HepG2 (cell line): ENCODE measurements at regions not wholly inside any gene's neighbourhood (a gene's known extent, or its start where the extent isn't known, plus 50 kb on each side); places are given as distances from the start of the nearest gene placed in this dataset.

Experiments used
- ATAC-seq: fragments of 200-7000 bp; cut with Tn5 transposase; 3 replicates; pipeline ENCODE4 v1.9.1; 2020; ENCODE audit warnings: mild to moderate bottlenecking, moderate library complexity
- BruUV-seq: library from RNA; stranded (reverse); fragments of 400-500 nt; replicated peaks from 2 replicates; lab custom pipeline; 2021; lab: Mats Ljungman, UMichigan
- CTCF ChIA-PET: fragments of 300-600 bp; formaldehyde crosslinking; extraction: SDS; loops from one replicate; lab custom pipeline; 2021; ENCODE audit warnings: low total read pairs, inconsistent platforms, low intra/inter-chr PET ratio; lab: Yijun Ruan, JAX
- POLR2A ChIA-PET: fragments of 350-600 bp; sonication (Branson Sonifier 250); formaldehyde crosslinking; loops from one replicate; lab custom pipeline; 2020; ENCODE audit warnings: antibody characterized with exemption, inconsistent platforms; lab: Yijun Ruan, JAX
- DNase-seq: peaks from one replicate; pipeline ENCODE4 v3.0.0-alpha.2; 2015; ENCODE audit warnings: low spot score
- FAIRE-seq: peaks from 3 replicates; lab custom pipeline; 2011; peaks lifted over from hg19 to GRCh38; lab: Jason Lieb, UNC
- H2AFZ ChIP-seq: one replicate; pipeline ENCODE4 v1.6.1; 2011; ENCODE audit warnings: low read length, inconsistent platforms
- H3K27ac ChIP-seq: fragments of 300-600 bp; 3 replicates; pipeline ENCODE4 v1.8.0; 2011; ENCODE audit warnings: mixed run types, mild to moderate bottlenecking, mixed read lengths, low read length, inconsistent platforms; ENCODE audit not compliant: insufficient read depth; ENCODE audit errors: extremely low read length
- H3K27me3 ChIP-seq, 2 experiments: fragments of 200-600 bp in 1 of 2; 2 replicates in 1 of 2; 3 replicates in 1 of 2; pipeline versions ENCODE4 v1.6.0 to v1.8.0; 2011; ENCODE audit warnings: low read length in 2 of 2, mild to moderate bottlenecking in 2 of 2, moderate library complexity in 2 of 2, inconsistent platforms in 1 of 2; ENCODE audit not compliant: insufficient read depth in 2 of 2, control insufficient read depth in 1 of 2
- H3K36me3 ChIP-seq, 2 experiments: fragments of 200-600 bp in 1 of 2; replicated peaks in 1 of 2; 2 replicates in 1 of 2; 3 replicates in 1 of 2; pipeline versions ENCODE4 v1.5.1 to v1.8.0; 2011; ENCODE audit warnings: low read length in 2 of 2, inconsistent platforms in 1 of 2; ENCODE audit not compliant: insufficient read depth in 2 of 2, control insufficient read depth in 1 of 2
- H3K4me1 ChIP-seq: 2 replicates; pipeline ENCODE4 v1.5.1; 2012; ENCODE audit warnings: low read length, inconsistent platforms; ENCODE audit not compliant: insufficient read depth
- H3K4me2 ChIP-seq: 2 replicates; pipeline ENCODE4 v1.6.0; 2011; ENCODE audit warnings: low read depth, low read length, inconsistent platforms
- H3K4me3 ChIP-seq, 3 experiments: fragments of 200-600 bp in 1 of 3; sonication (generic), shearing (Covaris generic) in 1 of 3; replicated peaks in 1 of 3; 2 replicates each; pipeline ENCODE4 v1.5.1; 2011 to 2016; ENCODE audit warnings: low read length in 3 of 3, inconsistent platforms in 2 of 3, low read depth in 2 of 3, mild to moderate bottlenecking in 2 of 3, control low read depth in 1 of 3, mixed read lengths in 1 of 3; ENCODE audit not compliant: insufficient read depth in 1 of 3
- H3K79me2 ChIP-seq: one replicate; pipeline ENCODE4 v1.6.1; 2011; ENCODE audit warnings: low read length, inconsistent platforms; ENCODE audit not compliant: insufficient read depth
- H3K9ac ChIP-seq: 2 replicates; pipeline ENCODE4 v1.6.0; 2011; ENCODE audit warnings: mild to moderate bottlenecking, low read depth, low read length, inconsistent platforms; ENCODE audit not compliant: insufficient read depth
- H3K9me3 ChIP-seq: 2 replicates; pipeline ENCODE4 v1.5.1; 2012; ENCODE audit warnings: mild to moderate bottlenecking, low read length
- H4K20me1 ChIP-seq: 2 replicates; pipeline ENCODE4 v1.6.0; 2011; ENCODE audit warnings: inconsistent platforms, mild to moderate bottlenecking, low read length, moderate library complexity; ENCODE audit not compliant: insufficient read depth
- HDAC6 ChIP-seq: fragments of 200-600 bp; sonication (generic); IDR thresholded peaks from 2 replicates; pipeline ENCODE4 v1.7.0; 2017; ENCODE audit warnings: mild to moderate bottlenecking, antibody characterized with exemption, low read length, low read depth
- HNRNPLL ChIP-seq: fragments of 200-400 bp; formaldehyde crosslinking; IDR thresholded peaks from 2 replicates; pipeline ENCODE4 v1.6.1; 2017; ENCODE audit warnings: mild to moderate bottlenecking, low read depth, low read length; ENCODE audit not compliant: poor library complexity, severe bottlenecking
- MED1 ChIP-seq: sonication (generic); formaldehyde crosslinking; IDR thresholded peaks from 2 replicates; pipeline ENCODE4 v1.4.0; 2020; ENCODE audit warnings: missing genetic modification reagents
- MXD4 ChIP-seq: IDR thresholded peaks from 2 replicates; pipeline ENCODE4 v1.6.1; 2016; ENCODE audit warnings: mild to moderate bottlenecking, missing biosample characterization, missing genetic modification reagents
- NRL ChIP-seq: sonication (generic); formaldehyde crosslinking; IDR thresholded peaks from 2 replicates; pipeline ENCODE4 v1.5.0; 2020; ENCODE audit warnings: missing genetic modification reagents, mild to moderate bottlenecking, moderate library complexity, borderline replicate concordance
- POLR2AphosphoS5 ChIP-seq: IDR thresholded peaks from 2 replicates; pipeline ENCODE4 v1.6.1; 2012; ENCODE audit warnings: low read depth, low read length
- PRMT3 ChIP-seq: sonication (generic); formaldehyde crosslinking; IDR thresholded peaks from 2 replicates; pipeline ENCODE4 v1.8.1; 2022; ENCODE audit warnings: low read depth, mild to moderate bottlenecking, moderate library complexity, missing genetic modification reagents, borderline replicate concordance
- RFX1 ChIP-seq: fragments of 450-650 bp; IDR thresholded peaks from 2 replicates; pipeline ENCODE4 v1.6.1; 2017
- RFXANK ChIP-seq: IDR thresholded peaks from 2 replicates; pipeline ENCODE4 v1.6.1; 2016
- RORA ChIP-seq: sonication (generic); formaldehyde crosslinking; IDR thresholded peaks from 2 replicates; pipeline ENCODE4 v1.5.0; 2020; ENCODE audit warnings: mild to moderate bottlenecking, missing genetic modification reagents, moderate library complexity
- RXRB ChIP-seq: IDR thresholded peaks from 2 replicates; pipeline ENCODE4 v1.6.1; 2016; ENCODE audit warnings: borderline replicate concordance, missing genetic modification reagents, missing compliant biosample characterization
- TARDBP ChIP-seq: sonication (generic); formaldehyde crosslinking; IDR thresholded peaks from 2 replicates; pipeline ENCODE4 v1.8.0; 2022; ENCODE audit warnings: mild to moderate bottlenecking, missing genetic modification reagents
- TSC22D2 ChIP-seq: sonication (generic); formaldehyde crosslinking; IDR thresholded peaks from 2 replicates; pipeline ENCODE4 v1.5.1; 2020; ENCODE audit warnings: missing genetic modification reagents, mild to moderate bottlenecking, borderline replicate concordance
- ZNF24 ChIP-seq: fragments of 450-650 bp; IDR thresholded peaks from 2 replicates; pipeline ENCODE4 v1.6.1; 2017; ENCODE audit warnings: antibody characterized with exemption, mild to moderate bottlenecking
- WGBS: methylation state at CpG from one replicate; pipeline ENCODE4 v1.1.6; 2017; ENCODE audit warnings: low lambda C conversion rate; 5-methylcytosine and 5-hydroxymethylcytosine counted together
- in situ Hi-C: cut with HindIII; loops from 2 replicates; pipeline ENCODE4 v1.10.0; 2017; ENCODE audit warnings: low pct_unique_long_range_greater_than_20kb; ENCODE audit not compliant: extremely low pct_ligation_motif_present
- intact Hi-C: fragments of 100-400 bp; cut with micrococcal nuclease; formaldehyde crosslinking; loops from one replicate; pipeline ENCODE4 v1.10.0; 2022; ENCODE audit not compliant: unreplicated experiment
- TF ChIP-seq, protein P1 (sequence below): IDR thresholded peaks from 2 replicates; pipeline ENCODE4 v1.6.1; 2016; ENCODE audit warnings: low read depth, borderline replicate concordance
- TF ChIP-seq, protein P2 (sequence below): sonication (generic); formaldehyde crosslinking; IDR thresholded peaks from 2 replicates; pipeline ENCODE4 v1.9.0; 2021; ENCODE audit warnings: missing genetic modification reagents, borderline replicate concordance
- TF ChIP-seq, protein P3 (sequence below): IDR thresholded peaks from 2 replicates; pipeline ENCODE4 v1.4.0; 2020; ENCODE audit warnings: mild to moderate bottlenecking, missing genetic modification reagents
- TF ChIP-seq, protein P4 (sequence below): sonication (generic); formaldehyde crosslinking; IDR thresholded peaks from 2 replicates; pipeline ENCODE4 v1.4.0; 2020; ENCODE audit warnings: missing genetic modification reagents

DNA sequence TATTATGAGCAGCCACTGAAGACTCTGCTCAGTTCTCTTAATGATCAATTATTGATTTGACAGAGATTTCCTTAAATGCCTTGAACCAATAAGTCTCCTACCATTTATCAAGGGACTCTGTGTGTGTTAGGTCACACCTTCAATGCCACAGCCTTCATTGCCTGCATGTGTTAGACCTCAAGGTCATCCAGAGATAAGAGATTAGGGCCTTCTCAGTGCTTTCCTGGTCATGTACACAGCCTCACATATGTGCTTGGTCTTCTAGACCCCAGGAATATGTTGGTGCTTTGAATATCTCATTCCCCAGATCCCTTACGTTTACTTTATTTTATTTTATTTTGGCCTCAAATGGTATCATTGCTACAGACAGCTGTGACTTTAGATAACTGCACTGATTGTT is 93.0 kb upstream of the CTAGE1 start:
- H3K36me3 ChIP-seq: no peaks in the 10 kb centered on the region
- no peaks in the 10 kb centered on the region; a peak in 1 of 5 replicates for H3K27me3 ChIP-seq
- H3K4me3 ChIP-seq: no peak overlapping the region
- DNase-seq: no peak
- no peak for ATAC-seq
- H4K20me1 ChIP-seq: no peaks in the 10 kb centered on the region
- no peaks in the 10 kb centered on the region for H3K79me2 ChIP-seq
- H2AFZ ChIP-seq: no peak overlapping the region
- no peak overlapping the region for H3K9ac ChIP-seq
- WGBS: 0% methylated on average over 1 of the region's 1 CpG
- H3K4me1 ChIP-seq: no peaks in the 10 kb centered on the region
- in situ Hi-C loops: no loop called here
- CTCF ChIA-PET: no interaction called here
- H3K27ac ChIP-seq: no peak overlapping the region
- FAIRE-seq: no peak
- POLR2A ChIA-PET: no interaction called here
- H3K9me3 ChIP-seq: no peaks in the 10 kb centered on the region
- intact Hi-C loops: no loop called here
- H3K4me2 ChIP-seq: no peak overlapping the region
- no TSS peak for BruUV-seq
- TF ChIP-seq TARDBP (no peak), RFXANK (CRISPR knock-in tag) (no peak), TSC22D2 (CRISPR knock-in tag) (no peak), RORA (no peak), HDAC6 (no peak), RXRB (CRISPR knock-in tag) (no peak), PRMT3 (CRISPR knock-in tag) (no peak), RFX1 (no peak), MXD4 (no peak), MED1 (CRISPR knock-in tag) (no peak), HNRNPLL (no peak), POLR2AphosphoS5 (no peak), NRL (CRISPR knock-in tag) (no peak), ZNF24 (no peak)
- TF ChIP-seq, protein P1, sequence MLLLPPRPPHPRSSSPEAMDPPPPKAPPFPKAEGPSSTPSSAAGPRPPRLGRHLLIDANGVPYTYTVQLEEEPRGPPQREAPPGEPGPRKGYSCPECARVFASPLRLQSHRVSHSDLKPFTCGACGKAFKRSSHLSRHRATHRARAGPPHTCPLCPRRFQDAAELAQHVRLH (CRISPR knock-in tag): no peak
- TF ChIP-seq, protein P2, sequence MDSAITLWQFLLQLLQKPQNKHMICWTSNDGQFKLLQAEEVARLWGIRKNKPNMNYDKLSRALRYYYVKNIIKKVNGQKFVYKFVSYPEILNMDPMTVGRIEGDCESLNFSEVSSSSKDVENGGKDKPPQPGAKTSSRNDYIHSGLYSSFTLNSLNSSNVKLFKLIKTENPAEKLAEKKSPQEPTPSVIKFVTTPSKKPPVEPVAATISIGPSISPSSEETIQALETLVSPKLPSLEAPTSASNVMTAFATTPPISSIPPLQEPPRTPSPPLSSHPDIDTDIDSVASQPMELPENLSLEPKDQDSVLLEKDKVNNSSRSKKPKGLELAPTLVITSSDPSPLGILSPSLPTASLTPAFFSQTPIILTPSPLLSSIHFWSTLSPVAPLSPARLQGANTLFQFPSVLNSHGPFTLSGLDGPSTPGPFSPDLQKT (CRISPR knock-in tag): no peak
- TF ChIP-seq, protein P3, sequence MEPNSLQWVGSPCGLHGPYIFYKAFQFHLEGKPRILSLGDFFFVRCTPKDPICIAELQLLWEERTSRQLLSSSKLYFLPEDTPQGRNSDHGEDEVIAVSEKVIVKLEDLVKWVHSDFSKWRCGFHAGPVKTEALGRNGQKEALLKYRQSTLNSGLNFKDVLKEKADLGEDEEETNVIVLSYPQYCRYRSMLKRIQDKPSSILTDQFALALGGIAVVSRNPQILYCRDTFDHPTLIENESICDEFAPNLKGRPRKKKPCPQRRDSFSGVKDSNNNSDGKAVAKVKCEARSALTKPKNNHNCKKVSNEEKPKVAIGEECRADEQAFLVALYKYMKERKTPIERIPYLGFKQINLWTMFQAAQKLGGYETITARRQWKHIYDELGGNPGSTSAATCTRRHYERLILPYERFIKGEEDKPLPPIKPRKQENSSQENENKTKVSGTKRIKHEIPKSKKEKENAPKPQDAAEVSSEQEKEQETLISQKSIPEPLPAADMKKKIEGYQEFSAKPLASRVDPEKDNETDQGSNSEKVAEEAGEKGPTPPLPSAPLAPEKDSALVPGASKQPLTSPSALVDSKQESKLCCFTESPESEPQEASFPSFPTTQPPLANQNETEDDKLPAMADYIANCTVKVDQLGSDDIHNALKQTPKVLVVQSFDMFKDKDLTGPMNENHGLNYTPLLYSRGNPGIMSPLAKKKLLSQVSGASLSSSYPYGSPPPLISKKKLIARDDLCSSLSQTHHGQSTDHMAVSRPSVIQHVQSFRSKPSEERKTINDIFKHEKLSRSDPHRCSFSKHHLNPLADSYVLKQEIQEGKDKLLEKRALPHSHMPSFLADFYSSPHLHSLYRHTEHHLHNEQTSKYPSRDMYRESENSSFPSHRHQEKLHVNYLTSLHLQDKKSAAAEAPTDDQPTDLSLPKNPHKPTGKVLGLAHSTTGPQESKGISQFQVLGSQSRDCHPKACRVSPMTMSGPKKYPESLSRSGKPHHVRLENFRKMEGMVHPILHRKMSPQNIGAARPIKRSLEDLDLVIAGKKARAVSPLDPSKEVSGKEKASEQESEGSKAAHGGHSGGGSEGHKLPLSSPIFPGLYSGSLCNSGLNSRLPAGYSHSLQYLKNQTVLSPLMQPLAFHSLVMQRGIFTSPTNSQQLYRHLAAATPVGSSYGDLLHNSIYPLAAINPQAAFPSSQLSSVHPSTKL (CRISPR knock-in tag): no peak
- TF ChIP-seq, protein P4, sequence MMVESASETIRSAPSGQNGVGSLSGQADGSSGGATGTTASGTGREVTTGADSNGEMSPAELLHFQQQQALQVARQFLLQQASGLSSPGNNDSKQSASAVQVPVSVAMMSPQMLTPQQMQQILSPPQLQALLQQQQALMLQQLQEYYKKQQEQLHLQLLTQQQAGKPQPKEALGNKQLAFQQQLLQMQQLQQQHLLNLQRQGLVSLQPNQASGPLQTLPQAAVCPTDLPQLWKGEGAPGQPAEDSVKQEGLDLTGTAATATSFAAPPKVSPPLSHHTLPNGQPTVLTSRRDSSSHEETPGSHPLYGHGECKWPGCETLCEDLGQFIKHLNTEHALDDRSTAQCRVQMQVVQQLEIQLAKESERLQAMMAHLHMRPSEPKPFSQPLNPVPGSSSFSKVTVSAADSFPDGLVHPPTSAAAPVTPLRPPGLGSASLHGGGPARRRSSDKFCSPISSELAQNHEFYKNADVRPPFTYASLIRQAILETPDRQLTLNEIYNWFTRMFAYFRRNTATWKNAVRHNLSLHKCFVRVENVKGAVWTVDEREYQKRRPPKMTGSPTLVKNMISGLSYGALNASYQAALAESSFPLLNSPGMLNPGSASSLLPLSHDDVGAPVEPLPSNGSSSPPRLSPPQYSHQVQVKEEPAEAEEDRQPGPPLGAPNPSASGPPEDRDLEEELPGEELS (CRISPR knock-in tag): no peak
